GM12878 (cell line): ENCODE measurements at regions not wholly inside any gene's neighbourhood (a gene's known extent, or its start where the extent isn't known, plus 50 kb on each side); places are given as distances from the start of the nearest gene placed in this dataset.

Experiments
- ATAC-seq: fragments of 200-7000 bp; cut with Tn5 transposase; 3 replicates; pipeline ENCODE4 v1.9.1; 2020; ENCODE audit warnings: mild to moderate bottlenecking, moderate library complexity
- BruUV-seq: library from RNA; stranded (reverse); fragments of 400-500 nt; replicated peaks from 2 replicates; lab custom pipeline; 2021; lab: Mats Ljungman, UMichigan
- CTCF ChIA-PET: fragments of 300-600 bp; sonication (Branson Sonifier 250); formaldehyde crosslinking; extraction: SDS; loops from one replicate; lab custom pipeline; 2021; ENCODE audit warnings: inconsistent platforms; lab: Yijun Ruan, JAX
- POLR2A ChIA-PET: fragments of 350-600 bp; formaldehyde crosslinking; extraction: SDS; loops from one replicate; lab custom pipeline; 2021; ENCODE audit warnings: inconsistent platforms; lab: Charles Lee
- RAD21 ChIA-PET: fragments of 300-600 bp; sonication (Branson Sonifier 250); formaldehyde crosslinking; loops from one replicate; lab custom pipeline; 2023; ENCODE audit warnings: antibody characterized with exemption; ENCODE audit not compliant: unreplicated experiment; lab: Charles Lee
- SMC1A ChIA-PET: fragments of 300-600 bp; sonication (Branson Sonifier 250); formaldehyde crosslinking; loops from one replicate; lab custom pipeline; 2023; ENCODE audit not compliant: unreplicated experiment, uncharacterized antibody; lab: Charles Lee
- DNase-seq: peaks from one replicate; pipeline ENCODE4 v3.0.0-alpha.2; 2011; ENCODE audit warnings: low read depth, low spot score
- FAIRE-seq: peaks from 3 replicates; lab custom pipeline; 2011; peaks lifted over from hg19 to GRCh38; lab: Jason Lieb, UNC
- H2AFZ ChIP-seq: 2 replicates; pipeline ENCODE4 v1.6.0; 2011; ENCODE audit warnings: low read depth, low read length, control low read depth; ENCODE audit not compliant: control insufficient read depth
- H3K27ac ChIP-seq: 2 replicates; pipeline ENCODE4 v1.5.1; 2011; ENCODE audit warnings: control low read depth; ENCODE audit not compliant: control insufficient read depth, insufficient read depth
- H3K27me3 ChIP-seq, 2 experiments: replicated peaks in 1 of 2; 2 replicates each; pipeline versions ENCODE4 v1.6.0 to v1.6.1; 2011; ENCODE audit warnings: low read length in 1 of 2; ENCODE audit not compliant: control insufficient read depth in 2 of 2, insufficient read depth in 2 of 2
- H3K36me3 ChIP-seq, 2 experiments: 2 replicates each; pipeline ENCODE4 v1.5.1; 2011; ENCODE audit warnings: low read length in 1 of 2; ENCODE audit not compliant: control insufficient read depth in 2 of 2, insufficient read depth in 2 of 2
- H3K4me1 ChIP-seq: 2 replicates; pipeline ENCODE4 v1.6.1; 2011; ENCODE audit warnings: mild to moderate bottlenecking, low read length, moderate library complexity, mixed read lengths; ENCODE audit not compliant: control insufficient read depth, insufficient read depth
- H3K4me2 ChIP-seq: 2 replicates; pipeline ENCODE4 v1.6.0; 2011; ENCODE audit warnings: control low read depth; ENCODE audit not compliant: control insufficient read depth, insufficient read depth
- H3K4me3 ChIP-seq: fragments of 200-600 bp; sonication (generic); 2 replicates; pipeline ENCODE4 v1.5.1; 2016
- H3K79me2 ChIP-seq: 2 replicates; pipeline ENCODE4 v1.6.0; 2011; ENCODE audit warnings: low read length; ENCODE audit not compliant: control insufficient read depth, insufficient read depth
- H3K9ac ChIP-seq: 2 replicates; pipeline ENCODE4 v1.8.0; 2011; ENCODE audit warnings: low read length, control low read depth, mixed read lengths; ENCODE audit not compliant: control insufficient read depth, insufficient read depth
- H3K9me3 ChIP-seq: replicated peaks from 3 replicates; pipeline ENCODE4 v1.5.1; 2011; ENCODE audit warnings: mild to moderate bottlenecking, low read length; ENCODE audit not compliant: control insufficient read depth, insufficient read depth
- H4K20me1 ChIP-seq: 2 replicates; pipeline ENCODE4 v1.6.0; 2011; ENCODE audit not compliant: control insufficient read depth, insufficient read depth
- CBFB ChIP-seq: IDR thresholded peaks from 2 replicates; pipeline ENCODE4 v1.6.1; 2016; ENCODE audit warnings: antibody characterized with exemption, low read depth
- IKZF1 ChIP-seq: fragments of 450-650 bp; conservative IDR thresholded peaks from 2 replicates; pipeline ENCODE4 v1.6.1; 2017; ENCODE audit warnings: antibody characterized with exemption, mild to moderate bottlenecking
- IKZF2 ChIP-seq, 2 experiments: fragments of 450-650 bp; IDR thresholded peaks; 2 replicates each; pipeline ENCODE4 v1.6.1; 2017; ENCODE audit warnings: mild to moderate bottlenecking in 2 of 2, moderate library complexity in 2 of 2
- MEF2B ChIP-seq: fragments of 450-650 bp; IDR thresholded peaks from 2 replicates; pipeline ENCODE4 v1.6.1; 2018; ENCODE audit warnings: mild to moderate bottlenecking, moderate library complexity; ENCODE audit not compliant: partially characterized antibody, poor library complexity, severe bottlenecking
- MTA2 ChIP-seq: fragments of 450-650 bp; IDR thresholded peaks from 2 replicates; pipeline ENCODE4 v1.6.1; 2016; ENCODE audit warnings: low read depth, mild to moderate bottlenecking, moderate library complexity
- ZNF24 ChIP-seq: fragments of 450-650 bp; IDR thresholded peaks from 2 replicates; pipeline ENCODE4 v1.6.1; 2017; ENCODE audit warnings: antibody characterized with exemption, mild to moderate bottlenecking
- WGBS: methylation state at CpG from one replicate; pipeline ENCODE4 v1.1.6; 2016; ENCODE audit warnings: low lambda C conversion rate; ENCODE audit not compliant: insufficient replicate concordance, insufficient coverage; ENCODE audit errors: missing lambda C conversion rate; 5-methylcytosine and 5-hydroxymethylcytosine counted together
- in situ Hi-C: fragments of 300-500 bp; cut with MboI; formaldehyde crosslinking; loops from 9 replicates; pipeline ENCODE4 v1.14.3; 2018; ENCODE audit warnings: mixed read lengths
- intact Hi-C: fragments of 100-400 bp; cut with micrococcal nuclease; formaldehyde crosslinking; loops from one replicate; pipeline ENCODE4 v1.14.2; 2022; ENCODE audit not compliant: unreplicated experiment
- TF ChIP-seq, protein P1 (sequence below): IDR thresholded peaks from 2 replicates; pipeline ENCODE4 v1.6.1; 2011; ENCODE audit warnings: borderline replicate concordance, low read depth, mild to moderate bottlenecking, moderate library complexity, low read length; ENCODE audit not compliant: insufficient read depth, poor library complexity, severe bottlenecking

DNA sequence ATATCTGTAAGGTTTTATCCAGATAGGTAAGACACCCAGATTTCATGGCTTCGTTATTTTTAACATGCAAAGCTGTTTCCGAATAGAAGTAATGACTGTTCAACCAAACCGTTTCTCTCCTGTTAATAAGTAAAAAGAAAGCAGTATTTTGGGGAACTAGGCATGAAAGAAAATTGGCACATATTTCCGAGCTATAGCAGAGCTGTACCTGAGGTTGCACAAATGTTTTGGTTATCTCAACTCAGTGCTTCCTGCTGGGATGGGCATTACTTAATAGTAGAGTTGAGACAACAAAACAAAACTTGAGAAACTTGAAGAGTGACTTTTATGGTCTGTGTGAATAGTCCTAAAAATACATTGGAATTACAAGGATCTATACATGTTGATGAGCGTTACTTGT, 564.3 kb upstream of the SORCS1 start:
- no peak for FAIRE-seq
- intact Hi-C loops (no loop called here), in situ Hi-C loops (no loop called here)
- ChIA-PET RAD21 (interaction anchor here (1.1 to 1.6 kb wide), 2 partner anchors 13 to 76 kb away, joined by 3 read pairs; no protein-coding TSS in a partner anchor), POLR2A (interaction anchor here (0.8 kb wide), 1 partner anchor 12 kb away, joined by 3 read pairs; no protein-coding TSS in a partner anchor), SMC1A (interaction anchor here (0.8 to 1.7 kb wide), 7 partner anchors 11 to 75 kb away, joined by 3 to 5 read pairs (median 3); no protein-coding TSS in a partner anchor), CTCF (interaction anchor here (0.9 kb wide), 1 partner anchor 15 kb away, joined by 3 read pairs; no protein-coding TSS in a partner anchor)
- Histone ChIP-seq H3K9ac (no peak overlapping the region), H3K27me3 (no peaks in the 10 kb centered on the region), H3K79me2 (no peaks in the 10 kb centered on the region), H3K9me3 (no peaks in the 10 kb centered on the region), H3K4me2 (no peak overlapping the region), H3K27ac (no peak overlapping the region), H2AFZ (no peak overlapping the region), H3K4me1 (no peaks in the 10 kb centered on the region), H4K20me1 (no peaks in the 10 kb centered on the region), H3K36me3 (no peaks in the 10 kb centered on the region), H3K4me3 (no peak overlapping the region)
- DNase-seq, result peak; percentile 11
- no TSS peak for BruUV-seq
- TF ChIP-seq IKZF1 (0 out of 2 replicates have a peak, but pooled peaks have one; percentile 19), CBFB (no peak), MEF2B (peak; percentile 27), IKZF2 (IDR thresholded peaks at IDR 0.05) (peak; percentile 18 to 22; a peak in 2 of 4 replicates), MTA2 (0 out of 2 replicates have a peak, but pooled peaks have one; percentile 27), ZNF24 (peak; percentile 42; the same call in 1 of the 2 replicates)
- TF ChIP-seq, protein P1, sequence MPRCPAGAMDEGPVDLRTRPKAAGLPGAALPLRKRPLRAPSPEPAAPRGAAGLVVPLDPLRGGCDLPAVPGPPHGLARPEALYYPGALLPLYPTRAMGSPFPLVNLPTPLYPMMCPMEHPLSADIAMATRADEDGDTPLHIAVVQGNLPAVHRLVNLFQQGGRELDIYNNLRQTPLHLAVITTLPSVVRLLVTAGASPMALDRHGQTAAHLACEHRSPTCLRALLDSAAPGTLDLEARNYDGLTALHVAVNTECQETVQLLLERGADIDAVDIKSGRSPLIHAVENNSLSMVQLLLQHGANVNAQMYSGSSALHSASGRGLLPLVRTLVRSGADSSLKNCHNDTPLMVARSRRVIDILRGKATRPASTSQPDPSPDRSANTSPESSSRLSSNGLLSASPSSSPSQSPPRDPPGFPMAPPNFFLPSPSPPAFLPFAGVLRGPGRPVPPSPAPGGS, result no peak
- 0% methylated on average over 5 of the region's 5 CpGs for WGBS
- peak; percentile 89 for ATAC-seq
